Psoas muscle (tissue), 7 donors: ENCODE measurements at regions not wholly inside any gene's neighbourhood (a gene's known extent, or its start where the extent isn't known, plus 50 kb on each side); places are given as distances from the start of the nearest gene placed in this dataset.
"Not testable (repeated sequence)": the region's sequence is repeated elsewhere in the genome, so short reads cannot be mapped to it uniquely, and the experiment has no call there.

Experiments used
- ATAC-seq, 4 donors: fragments of 200-7000 bp; cut with Tn5 transposase; one replicate each; pipeline ENCODE4 v1.9.1; 2020; ENCODE audit warnings: moderate library complexity in 3 of 4, mild to moderate bottlenecking in 2 of 4
- DNase-seq, 2 donors: peaks; one replicate each; pipeline ENCODE4 v3.0.0-alpha.2; 2020
- H3K27ac ChIP-seq: fragments of 200-600 bp; one replicate; pipeline ENCODE4 v1.8.0; 2022
- H3K27me3 ChIP-seq, 3 donors: fragments of 200-600 bp in 1 of 3; one replicate each; pipeline versions ENCODE4 v1.6.1 to v1.8.0; 2013 to 2022; ENCODE audit warnings: low read length in 2 of 3, mild to moderate bottlenecking in 2 of 3, moderate library complexity in 1 of 3; ENCODE audit not compliant: insufficient read depth in 3 of 3
- H3K36me3 ChIP-seq, 2 donors: fragments of 200-600 bp in 1 of 2; one replicate each; pipeline versions ENCODE4 v1.6.1 to v1.8.0; 2013 to 2022; ENCODE audit warnings: low read depth in 1 of 2, mild to moderate bottlenecking in 1 of 2, moderate library complexity in 1 of 2; ENCODE audit not compliant: insufficient read depth in 1 of 2
- H3K4me1 ChIP-seq: fragments of 200-600 bp; one replicate; pipeline ENCODE4 v1.8.0; 2022
- H3K4me3 ChIP-seq: fragments of 200-600 bp; one replicate; pipeline ENCODE4 v1.8.0; 2022; ENCODE audit warnings: mild to moderate bottlenecking
- H3K9me3 ChIP-seq: fragments of 200-600 bp; one replicate; pipeline ENCODE4 v1.8.0; 2022
- WGBS, 3 donors: extraction: QIAGEN DNeasy Blood & Tissue Kit; methylation state at CpG; one replicate each; pipeline versions ENCODE4 v1.1.6 to v1.1.7; 2013; 5-methylcytosine and 5-hydroxymethylcytosine counted together
- intact Hi-C, 2 donors: fragments of 100-400 bp; cut with DNase I; formaldehyde crosslinking; loops; one replicate each; pipeline versions ENCODE4 v1.11.0 to v1.14.2; 2022
- TF ChIP-seq, protein P1 (sequence below): fragments of 200-600 bp; IDR thresholded peaks from one replicate; pipeline ENCODE4 v1.8.0; 2022; ENCODE audit warnings: antibody characterized with exemption
- donor health status: healthy with polysubstance abuse.
- donor health status: DM: no; HTN: no; CAD: no; lungs with moderate emphysema.
- donor health status: Bipolar disorder and iron deficiency.
- donor health status: healthy.
- donor health status: DM: yes; HTN: yes; CAD: no.
- donor health status: DM: no; HTN: no; CAD: no.
- donor health status: DM: yes; HTN: yes; CAD: no.

DNA sequence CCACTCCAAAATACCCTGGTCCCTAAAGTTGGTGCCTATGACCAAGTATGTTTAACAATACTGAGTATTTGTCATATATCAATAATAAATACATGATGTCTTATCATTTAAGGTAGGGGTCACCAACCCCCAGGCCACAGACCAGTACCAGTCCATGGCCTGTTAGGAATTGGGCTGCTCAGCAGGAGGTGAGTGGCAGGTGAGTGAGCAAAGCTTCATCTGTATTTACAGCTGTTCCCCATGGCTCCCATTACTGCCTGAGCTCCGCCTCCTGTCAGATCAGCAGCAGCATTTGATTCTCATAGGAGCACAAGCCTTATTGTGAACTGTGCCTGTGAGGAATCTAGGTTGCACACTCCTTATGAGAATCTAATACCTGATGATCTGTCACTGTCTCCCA, 126.2 kb downstream of the HNRNPD start:
- no peaks in the 10 kb centered on the region for H3K36me3 ChIP-seq
- H3K9me3 ChIP-seq = no peaks in the 10 kb centered on the region
- ATAC-seq = no peak
- no peak overlapping the region for H3K4me3 ChIP-seq
- intact Hi-C loops = no loop called here
- 78 to 92% (median 85%) methylated on average over 1 of the region's 1 CpG for WGBS, 3 donors
- H3K27ac ChIP-seq = no peak overlapping the region
- no peaks in the 10 kb centered on the region for H3K4me1 ChIP-seq
- TF ChIP-seq, protein P1, sequence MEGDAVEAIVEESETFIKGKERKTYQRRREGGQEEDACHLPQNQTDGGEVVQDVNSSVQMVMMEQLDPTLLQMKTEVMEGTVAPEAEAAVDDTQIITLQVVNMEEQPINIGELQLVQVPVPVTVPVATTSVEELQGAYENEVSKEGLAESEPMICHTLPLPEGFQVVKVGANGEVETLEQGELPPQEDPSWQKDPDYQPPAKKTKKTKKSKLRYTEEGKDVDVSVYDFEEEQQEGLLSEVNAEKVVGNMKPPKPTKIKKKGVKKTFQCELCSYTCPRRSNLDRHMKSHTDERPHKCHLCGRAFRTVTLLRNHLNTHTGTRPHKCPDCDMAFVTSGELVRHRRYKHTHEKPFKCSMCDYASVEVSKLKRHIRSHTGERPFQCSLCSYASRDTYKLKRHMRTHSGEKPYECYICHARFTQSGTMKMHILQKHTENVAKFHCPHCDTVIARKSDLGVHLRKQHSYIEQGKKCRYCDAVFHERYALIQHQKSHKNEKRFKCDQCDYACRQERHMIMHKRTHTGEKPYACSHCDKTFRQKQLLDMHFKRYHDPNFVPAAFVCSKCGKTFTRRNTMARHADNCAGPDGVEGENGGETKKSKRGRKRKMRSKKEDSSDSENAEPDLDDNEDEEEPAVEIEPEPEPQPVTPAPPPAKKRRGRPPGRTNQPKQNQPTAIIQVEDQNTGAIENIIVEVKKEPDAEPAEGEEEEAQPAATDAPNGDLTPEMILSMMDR = no peak
- DNase-seq = no peak
- H3K27me3 ChIP-seq = no peaks in the 10 kb centered on the region

DNA sequence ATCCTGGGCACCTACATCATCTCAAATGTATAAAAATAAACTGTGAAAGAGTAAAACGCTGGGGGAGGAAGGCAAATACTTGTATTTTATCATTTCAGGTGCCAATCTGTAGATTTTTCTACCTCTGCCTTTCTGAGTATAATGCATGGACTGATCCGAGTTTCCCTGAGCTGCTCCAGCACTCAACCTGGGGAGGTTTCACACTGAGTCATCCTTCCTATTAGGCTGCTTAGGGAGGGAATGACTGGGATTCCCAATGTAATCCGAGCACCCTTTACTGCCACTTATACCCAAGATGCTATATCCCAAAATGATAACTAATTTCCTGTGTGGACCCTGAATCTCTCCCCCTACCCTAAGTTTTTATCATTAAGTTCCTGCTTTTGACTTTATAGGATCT, 126.6 kb downstream of the HNRNPD start:
- TF ChIP-seq, protein P1 = no peak
- 45 to 47% (median 45%) methylated on average over 3 of the region's 3 CpGs for WGBS, 3 donors

DNA sequence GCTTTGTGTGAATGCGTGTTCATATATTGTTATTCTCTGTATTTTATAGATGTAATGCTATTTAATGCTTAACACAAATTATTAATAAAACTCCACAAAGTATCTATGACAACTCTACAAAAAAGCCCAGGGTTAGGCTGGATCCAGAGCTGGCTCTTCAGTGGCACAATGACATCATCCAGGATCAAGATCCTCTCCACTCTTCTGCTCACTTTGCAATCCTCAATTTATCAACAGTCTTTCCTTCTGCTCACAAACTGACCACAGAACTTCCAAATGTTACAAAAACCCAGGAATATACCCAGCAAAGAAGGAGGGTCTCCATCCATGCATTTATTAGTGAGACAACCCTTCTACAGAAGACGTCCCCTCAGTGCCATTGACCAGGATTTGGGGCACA, 132.3 kb downstream of the HNRNPD start:
- intact Hi-C loops = no loop called here
- TF ChIP-seq, protein P1 = no peak
- H3K4me3 ChIP-seq = no peak overlapping the region
- no peaks in the 10 kb centered on the region for H3K27me3 ChIP-seq
- H3K4me1 ChIP-seq = no peaks in the 10 kb centered on the region
- DNase-seq = no peak
- no peak for ATAC-seq
- no peaks in the 10 kb centered on the region for H3K9me3 ChIP-seq
- no peaks in the 10 kb centered on the region for H3K36me3 ChIP-seq
- no peak overlapping the region for H3K27ac ChIP-seq
- 84 to 92% (median 85%) methylated on average over 2 of the region's 2 CpGs for WGBS, 3 donors

More for the DNA sequence above, 126.6 kb downstream of the HNRNPD start:
- H3K4me3 ChIP-seq = no peak overlapping the region
- no peak for ATAC-seq
- H3K9me3 ChIP-seq = no peaks in the 10 kb centered on the region
- no peak overlapping the region for H3K27ac ChIP-seq
- no peaks in the 10 kb centered on the region for H3K4me1 ChIP-seq
- H3K36me3 ChIP-seq = no peaks in the 10 kb centered on the region
- no peak for DNase-seq
- no peaks in the 10 kb centered on the region for H3K27me3 ChIP-seq
- intact Hi-C loops = no loop called here

DNA sequence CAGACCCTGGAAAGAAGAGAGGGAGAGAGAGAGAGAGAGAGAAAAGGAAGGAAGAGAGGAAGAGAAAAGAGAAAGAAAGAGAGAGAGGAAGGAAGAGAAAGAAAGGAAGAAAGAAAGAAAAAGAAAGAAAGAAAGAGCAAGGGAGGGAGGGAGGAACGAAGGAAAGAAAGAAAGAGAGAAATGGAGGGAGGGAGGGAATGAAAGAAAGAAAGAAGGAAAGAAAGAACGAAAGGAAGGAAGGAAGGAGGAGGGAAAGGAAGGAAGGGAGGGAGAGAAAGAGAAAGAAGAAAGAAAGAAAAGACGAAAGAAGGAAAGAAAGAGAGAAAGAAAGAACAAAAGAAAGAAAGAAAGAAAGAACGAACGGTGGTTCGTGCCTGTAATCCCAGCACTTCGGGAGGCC, 133.4 kb downstream of the HNRNPD start:
- H3K27me3 ChIP-seq = no peaks in the 10 kb centered on the region
- H3K4me1 ChIP-seq = no peaks in the 10 kb centered on the region
- TF ChIP-seq, protein P1 = no peak
- H3K4me3 ChIP-seq = no peak overlapping the region
- 88 to 89% (median 89%) methylated on average over 7 of the region's 7 CpGs for WGBS, 3 donors
- intact Hi-C loops = no loop called here
- DNase-seq (no peak), ATAC-seq (no peak)
- no peaks in the 10 kb centered on the region for H3K36me3 ChIP-seq
- H3K27ac ChIP-seq = no peak overlapping the region
- H3K9me3 ChIP-seq = no peaks in the 10 kb centered on the region

DNA sequence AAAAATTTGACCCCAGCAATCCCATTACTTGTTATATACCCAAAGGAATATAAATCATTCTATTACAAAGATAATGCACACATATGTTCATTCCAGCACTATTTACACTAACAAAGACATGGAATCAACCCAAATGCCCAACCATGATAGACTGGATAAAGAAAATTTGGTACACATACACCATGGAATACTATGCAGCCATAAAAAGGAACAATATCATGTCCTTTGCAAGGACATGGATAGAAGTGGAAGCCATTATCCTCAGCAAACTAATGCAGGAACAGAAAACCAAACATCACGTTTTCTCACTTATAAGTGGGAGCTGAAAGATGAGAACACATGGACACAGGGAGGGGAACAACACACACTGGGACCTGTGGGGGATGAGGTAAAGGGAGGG, 136.6 kb downstream of the HNRNPD start:
- H3K27ac ChIP-seq, H3K4me3 ChIP-seq, H3K27me3 ChIP-seq, H3K4me1 ChIP-seq, H3K9me3 ChIP-seq, ATAC-seq, intact Hi-C loops, H3K36me3 ChIP-seq, DNase-seq: not testable (repeated sequence)
- WGBS, 3 donors = 67 to 78% (median 74%) methylated on average over 1 of the region's 1 CpG
